ENCODE measurements at regions not wholly inside any gene's neighbourhood (a gene's known extent, or its start where the extent isn't known, plus 50 kb on each side); places are given as distances from the start of the nearest gene placed in this dataset.
"Not testable (repeated sequence)": the region's sequence is repeated elsewhere in the genome, so short reads cannot be mapped to it uniquely, and the experiment has no call there.

DNA sequence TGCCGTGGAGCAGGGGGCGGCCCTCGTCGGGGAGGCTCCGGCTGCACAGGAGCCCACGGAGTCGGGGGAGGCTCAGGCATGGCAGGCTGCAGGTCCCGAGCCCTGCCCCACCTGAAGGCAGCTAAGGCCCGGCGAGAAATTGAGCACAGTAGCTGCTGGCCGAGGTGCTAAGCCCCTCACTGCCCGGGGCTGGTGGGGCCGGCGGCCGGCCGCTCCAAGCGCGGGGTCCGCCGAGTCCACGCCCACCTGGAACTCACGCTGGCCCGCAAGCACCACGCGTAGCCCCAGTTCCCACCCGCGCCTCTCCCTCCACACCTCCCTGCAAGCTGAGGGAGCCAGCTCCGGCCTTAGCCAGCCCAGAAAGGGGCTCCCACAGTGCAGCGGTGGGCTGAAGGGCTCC is 589.4 kb downstream of the PPP4R3C start:
- DNase-seq (ENCODE audit: low spot score), result no peak

DNA sequence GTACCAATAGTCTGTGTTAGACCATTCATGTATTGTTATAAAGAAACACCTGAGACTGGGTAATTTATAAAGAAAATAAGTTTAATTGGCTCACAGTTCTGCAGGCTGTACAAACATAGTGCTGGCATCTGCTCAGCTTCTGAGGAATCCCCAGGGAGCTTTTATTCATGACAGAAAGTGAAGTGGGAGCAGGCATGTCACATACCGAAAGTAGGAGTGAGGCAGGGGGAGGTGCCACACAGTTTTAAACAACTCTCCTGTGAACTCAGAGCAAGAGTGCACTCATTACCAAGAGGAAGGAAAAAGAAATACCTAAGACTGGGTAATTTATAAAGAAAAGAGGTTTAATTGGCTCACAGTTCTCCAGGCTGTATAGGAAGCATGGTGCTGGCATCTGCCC is 591.2 kb downstream of the PPP4R3C start:
- DNase-seq (ENCODE audit: low spot score), result no peak

DNA sequence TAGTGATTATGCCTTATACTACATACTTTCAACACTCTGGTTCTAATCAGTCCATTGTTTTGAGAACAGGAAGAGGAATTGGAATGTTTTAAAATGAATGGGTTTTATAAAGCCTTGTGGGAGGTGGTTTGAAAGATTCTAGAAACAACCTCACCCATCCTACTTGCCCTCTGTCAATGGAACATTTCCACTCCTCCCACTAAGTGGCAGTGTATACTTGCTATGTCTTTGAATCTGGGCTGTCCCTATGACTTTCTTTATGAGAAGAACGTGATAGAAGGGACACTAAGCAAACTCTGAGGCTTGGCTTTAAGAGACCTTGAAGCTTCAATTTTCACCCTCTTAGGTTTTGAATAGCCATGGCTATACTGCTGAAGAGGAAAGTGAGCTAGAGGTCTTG is 611.2 kb downstream of the PPP4R3C start:
- DNase-seq (ENCODE audit: low spot score), result no peak

DNA sequence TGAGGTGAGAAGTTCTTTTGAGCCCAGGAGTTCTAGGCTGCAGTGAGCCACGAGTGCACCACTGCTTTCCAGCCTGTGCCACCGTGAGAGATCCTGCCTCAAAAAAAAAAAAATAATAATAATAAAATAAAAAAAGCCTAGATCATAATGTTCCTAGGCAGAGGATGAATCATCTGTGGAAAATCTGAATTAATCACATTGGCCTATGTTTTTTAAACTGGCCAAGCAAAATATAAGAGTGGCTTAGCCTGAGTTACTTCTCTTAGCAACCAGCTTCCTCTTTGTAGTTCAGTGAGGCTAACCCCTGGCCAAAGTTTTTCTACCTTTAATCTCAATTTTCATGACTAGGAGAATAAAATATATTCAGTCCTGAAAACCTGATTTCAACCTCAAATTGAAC is 614.6 kb downstream of the PPP4R3C start:
- no peak for DNase-seq (ENCODE audit: low spot score)

DNA sequence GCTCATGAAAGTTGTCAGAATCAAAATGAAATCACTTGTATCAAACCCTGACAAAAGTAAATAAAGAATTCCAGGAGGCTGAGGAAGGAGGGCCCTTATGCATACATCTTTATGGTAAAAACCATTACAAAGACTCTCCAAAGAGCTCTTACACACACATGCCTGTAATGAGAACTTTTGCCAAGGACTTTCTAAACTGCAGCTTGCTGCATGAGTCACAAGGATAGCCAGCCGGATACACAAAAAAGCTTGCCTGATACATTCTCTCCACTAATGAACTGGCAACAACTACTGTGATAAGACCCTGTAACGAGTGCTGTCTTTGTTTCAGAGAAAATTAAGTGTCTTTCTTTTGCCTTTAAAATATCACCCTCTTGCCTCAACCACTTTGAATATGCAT is 618.1 kb downstream of the PPP4R3C start:
- no peak for DNase-seq (ENCODE audit: low spot score)

DNA sequence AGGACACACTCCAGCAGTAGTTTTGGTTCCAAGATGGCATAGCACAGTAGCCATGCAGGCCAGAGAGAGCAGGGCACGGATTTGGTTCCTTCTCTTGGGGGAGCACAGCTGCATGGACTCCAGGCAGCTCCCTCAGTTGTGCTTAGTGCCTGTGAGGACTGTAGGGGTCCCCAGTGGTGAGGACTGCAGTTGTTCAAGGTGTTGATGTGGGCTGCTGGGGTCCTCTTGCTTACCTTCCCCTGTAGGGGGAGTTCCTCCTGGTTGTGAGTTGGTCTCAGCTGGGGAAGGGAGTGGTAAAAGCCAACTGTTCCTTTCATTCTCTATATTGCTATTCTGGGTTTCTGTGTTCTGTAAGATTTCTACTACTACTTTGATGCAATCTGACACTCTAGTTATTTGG is 606.5 kb downstream of the MAGEB5 start:
- no peak for DNase-seq (ENCODE audit: low spot score)

DNA sequence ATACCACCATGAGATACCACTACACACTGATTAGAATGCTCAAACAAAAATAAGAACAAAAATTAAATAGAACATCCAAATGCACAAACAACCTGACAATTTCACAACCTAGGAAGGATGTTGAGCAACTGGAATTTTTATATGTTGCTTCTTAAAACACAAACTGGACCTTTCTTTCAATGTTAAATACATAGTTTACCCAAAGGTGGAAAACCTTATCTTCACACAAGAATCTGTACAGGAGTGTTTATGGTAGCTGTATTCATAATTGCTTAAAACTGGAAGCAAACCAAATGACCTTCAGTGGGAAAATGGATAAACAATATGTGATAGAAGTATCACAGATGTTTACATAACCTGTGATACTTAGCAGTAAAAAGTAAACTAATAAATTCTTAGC is 573.8 kb downstream of the MAGEB5 start:
- no peak for DNase-seq (ENCODE audit: low spot score)

DNA sequence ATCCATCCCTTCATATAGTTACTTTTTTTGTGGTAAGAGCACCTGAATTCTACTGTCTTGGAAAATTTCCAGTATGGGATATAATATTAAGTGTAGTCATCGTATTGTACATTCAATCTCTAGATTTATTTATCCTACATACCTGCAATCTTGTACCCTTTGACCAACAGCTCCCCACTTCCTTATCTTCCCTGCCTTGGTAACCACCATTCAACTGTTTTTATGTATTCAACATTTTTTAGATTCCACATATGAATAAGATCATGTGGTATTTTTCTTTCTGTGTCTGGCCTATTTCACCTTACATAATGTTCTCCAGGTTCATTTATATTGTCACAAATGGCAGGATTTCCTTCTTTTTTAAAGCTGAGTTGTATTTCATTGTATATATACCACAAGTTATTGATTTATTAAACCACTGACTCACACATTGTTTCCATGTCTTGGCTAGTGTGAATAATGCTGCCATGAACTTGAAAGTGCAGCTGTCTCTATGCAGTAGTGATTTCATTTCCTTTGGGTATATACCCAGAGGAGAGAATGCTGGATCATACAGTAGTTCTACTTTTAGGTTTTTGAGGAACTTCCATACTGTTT is 572.5 kb downstream of the MAGEB5 start:
- no peak for DNase-seq (ENCODE audit: low spot score)

DNA sequence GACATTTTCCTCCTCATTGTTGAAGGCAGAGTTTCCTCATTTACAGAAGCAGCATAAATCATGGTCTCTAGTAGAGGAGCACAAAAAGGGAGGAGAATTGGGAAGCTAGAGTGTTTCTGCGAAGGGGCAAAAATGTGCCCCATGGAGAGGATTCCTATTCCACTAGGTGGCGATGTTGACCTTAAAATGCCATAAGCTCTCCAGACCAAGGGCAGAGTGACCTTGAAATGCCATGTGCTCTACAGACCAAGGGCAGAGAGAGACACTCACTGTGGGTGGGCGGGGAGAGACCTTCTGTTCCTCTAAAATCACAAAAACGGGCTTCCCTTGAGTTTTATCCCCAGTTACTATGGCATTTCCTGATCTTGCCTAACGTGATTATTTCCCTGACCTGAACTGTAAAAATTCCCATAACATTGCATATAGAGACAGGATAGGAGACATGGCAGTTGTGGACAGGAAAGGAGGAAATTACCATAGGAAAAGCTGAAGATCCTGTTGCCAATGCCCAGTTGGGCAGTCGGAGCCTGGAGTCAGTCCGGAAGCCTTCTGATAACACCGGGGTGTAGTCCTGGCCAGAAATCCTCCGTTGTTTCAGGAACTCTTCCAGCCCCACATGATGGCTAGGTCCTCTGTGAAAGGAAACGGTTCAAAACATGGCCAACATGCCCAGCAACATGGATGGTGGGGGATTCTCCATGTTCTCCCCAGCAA is 567.7 kb downstream of the MAGEB5 start:
- no peak for DNase-seq (ENCODE audit: low spot score)

DNA sequence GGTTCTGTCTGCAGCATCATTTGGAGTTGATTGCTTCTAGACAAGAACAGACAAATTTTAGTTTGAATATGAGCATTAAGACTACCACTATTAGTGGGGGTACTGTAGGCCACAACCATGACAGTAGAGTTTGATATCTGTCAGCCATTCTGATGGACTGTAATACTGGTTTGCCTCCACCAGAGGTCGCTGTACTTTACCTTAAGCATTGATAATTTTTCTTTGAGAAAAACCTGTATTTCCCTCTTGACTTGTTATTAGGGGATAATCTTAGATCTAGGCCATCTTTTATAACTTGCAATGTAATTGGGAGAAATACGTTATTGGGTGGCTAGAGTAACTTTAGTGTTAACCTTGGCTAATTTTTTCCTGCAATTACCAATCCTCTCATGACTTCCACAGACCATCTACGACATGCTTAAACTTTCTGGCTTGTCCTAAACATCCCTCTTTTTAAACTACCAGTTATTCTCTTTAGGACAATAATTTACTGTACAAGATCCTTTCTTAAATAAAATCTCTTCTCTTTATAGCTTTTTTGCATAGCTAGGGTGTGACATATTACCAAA is 562.4 kb downstream of the MAGEB5 start:
- DNase-seq (ENCODE audit: low spot score), result no peak

DNA sequence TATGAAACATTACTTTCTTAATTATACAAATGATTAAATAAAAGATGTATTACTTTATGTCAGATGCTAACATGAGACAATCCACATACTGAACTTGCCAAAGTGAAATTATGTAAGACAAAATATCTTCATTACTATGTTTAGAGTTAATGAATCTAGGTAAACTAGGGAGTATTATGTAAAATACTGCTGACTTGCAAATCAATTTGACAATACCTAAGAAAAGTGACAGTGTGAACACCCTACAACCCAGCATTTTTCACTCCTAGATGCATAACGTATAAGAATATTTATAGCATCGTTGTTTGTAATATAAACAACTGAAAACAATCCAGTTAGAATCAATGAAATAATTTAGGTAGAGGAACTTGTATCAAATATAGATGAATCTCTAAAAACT is 546.3 kb downstream of the MAGEB5 start:
- no peak for DNase-seq (ENCODE audit: low spot score)

DNA sequence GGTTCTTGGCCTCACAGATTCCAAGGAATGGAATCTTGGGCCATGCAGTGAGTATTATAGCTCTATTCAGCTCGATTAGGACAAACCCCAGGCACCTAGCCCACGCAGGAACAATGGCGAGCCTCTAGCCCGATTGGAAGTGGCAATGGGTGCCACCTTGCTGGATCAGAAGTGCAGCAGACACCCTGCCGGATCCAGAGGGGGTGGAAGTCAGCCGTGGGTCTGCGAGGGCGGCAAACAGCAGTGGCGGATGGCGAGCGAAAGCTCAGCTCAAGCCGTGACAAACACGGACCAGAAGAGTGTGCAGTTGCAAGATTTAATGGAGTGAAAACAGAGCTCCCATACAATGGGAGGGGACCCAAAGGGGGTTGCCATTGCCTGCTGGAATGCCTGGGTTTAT is 539.8 kb downstream of the MAGEB5 start:
- DNase-seq (ENCODE audit: low spot score), result not testable (repeated sequence)

DNA sequence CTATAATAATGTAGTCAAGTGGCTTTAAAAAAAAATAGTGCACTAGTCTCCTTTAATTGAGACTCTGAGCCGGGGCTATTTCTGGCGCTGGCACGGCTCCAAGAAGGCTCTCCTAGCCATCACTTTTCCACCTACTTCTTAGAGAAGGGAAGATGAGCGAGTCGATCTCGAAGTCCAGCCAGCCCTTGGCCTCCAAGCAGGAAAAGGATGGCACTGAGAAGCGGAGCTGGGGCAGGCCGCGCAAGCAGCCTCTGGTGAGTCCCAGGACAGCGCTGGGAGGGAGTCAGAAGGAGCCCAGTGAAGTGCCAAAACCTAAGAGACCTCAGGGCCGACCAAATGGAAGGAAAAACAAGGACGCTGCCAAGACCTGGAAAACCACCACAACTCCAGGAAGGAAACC is 531.9 kb downstream of the MAGEB5 start:
- no peak for DNase-seq (ENCODE audit: low spot score)

DNA sequence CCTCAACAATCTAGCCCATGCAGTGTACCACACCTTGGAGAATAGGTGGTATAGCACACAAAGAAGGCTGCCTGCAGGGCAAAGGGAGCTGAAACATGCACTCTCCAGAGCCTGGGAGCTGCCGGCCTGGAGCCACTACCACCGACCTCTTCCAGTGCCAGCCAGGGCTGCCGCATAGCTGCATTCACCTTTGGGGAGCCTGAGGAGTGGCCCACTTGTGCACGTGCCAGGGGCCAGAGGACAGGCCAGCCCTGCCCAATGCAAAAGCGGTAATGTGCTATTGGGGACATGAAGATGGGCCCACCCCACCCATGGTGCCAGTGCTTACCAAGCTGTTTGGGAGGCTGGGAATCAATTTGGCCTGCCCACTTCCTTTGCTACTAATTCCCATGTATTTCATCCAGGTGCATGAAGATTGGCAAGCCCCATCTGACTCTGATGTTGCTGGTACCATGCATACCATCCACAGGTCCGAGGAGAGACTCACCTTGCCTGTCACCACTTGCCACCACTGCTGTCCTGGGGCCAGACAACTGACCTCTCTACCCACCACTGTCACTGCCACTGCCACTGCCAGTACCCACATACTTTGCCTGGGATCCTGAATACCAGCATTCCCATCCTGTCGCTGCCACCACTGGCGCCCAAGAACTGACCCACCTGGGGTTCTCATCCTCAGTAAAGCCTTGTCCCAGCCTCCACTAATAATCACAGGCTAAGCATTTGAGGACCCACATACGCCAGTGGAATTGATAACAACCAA is 506.9 kb downstream of the MAGEB5 start:
- no peak for DNase-seq (ENCODE audit: low spot score)

DNA sequence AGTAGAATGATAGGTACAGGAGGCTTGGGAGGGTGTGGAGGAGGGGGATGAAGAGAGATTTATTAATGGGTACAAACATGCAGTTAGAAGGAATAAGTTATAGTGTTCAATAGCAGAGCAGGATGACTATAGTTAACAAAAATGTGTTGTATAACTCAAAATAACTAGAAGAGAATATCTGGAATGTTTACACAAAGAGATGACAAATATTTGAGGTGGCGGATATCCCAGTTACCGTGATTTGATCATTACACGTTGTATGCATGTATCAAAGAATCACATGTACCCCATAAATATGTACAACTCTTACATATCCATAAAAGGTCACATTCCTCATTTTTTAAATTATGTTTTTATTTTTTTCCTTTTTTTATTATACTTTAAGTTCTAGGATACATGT is 456.6 kb downstream of the MAGEB5 start:
- DNase-seq (ENCODE audit: low spot score), result no peak

DNA sequence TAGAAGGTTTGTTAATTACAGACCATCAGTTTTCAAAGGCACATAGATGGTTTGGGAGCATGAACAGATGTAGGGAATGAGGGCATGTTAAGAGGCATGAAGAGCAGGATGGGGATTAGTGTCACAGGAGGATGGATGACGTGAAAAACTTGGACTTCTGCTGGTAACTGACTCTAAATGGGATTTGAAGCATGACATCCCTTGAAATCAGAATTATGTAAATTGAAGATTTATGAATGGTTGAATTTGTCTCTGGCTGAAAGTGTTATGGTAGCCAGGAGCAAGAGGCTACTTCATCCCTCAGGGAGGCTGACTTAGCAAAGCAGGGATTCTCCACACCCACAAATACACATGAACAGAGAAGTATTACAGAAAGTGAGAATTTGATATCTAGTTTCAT is 454.6 kb downstream of the MAGEB5 start:
- no peak for DNase-seq (ENCODE audit: low spot score)

DNA sequence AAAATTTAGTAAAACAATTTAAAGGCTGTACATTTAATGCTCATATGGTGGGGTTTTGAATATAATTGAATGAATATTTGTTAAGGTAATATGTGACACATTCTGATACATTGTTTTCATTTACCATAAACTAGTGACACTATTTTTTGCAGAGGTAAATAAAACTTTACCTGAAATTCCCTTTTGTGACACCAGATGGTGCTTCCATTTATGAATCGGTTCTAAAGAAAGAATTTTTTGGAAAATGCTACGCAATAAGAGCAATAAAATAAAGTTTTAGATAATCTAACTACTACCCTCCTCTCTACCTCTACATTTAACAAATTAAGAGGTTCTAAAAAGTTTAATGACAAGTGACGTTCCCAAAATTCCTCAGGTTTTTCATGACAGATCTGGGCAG is 448.9 kb downstream of the MAGEB5 start:
- no peak for DNase-seq (ENCODE audit: low spot score)

DNA sequence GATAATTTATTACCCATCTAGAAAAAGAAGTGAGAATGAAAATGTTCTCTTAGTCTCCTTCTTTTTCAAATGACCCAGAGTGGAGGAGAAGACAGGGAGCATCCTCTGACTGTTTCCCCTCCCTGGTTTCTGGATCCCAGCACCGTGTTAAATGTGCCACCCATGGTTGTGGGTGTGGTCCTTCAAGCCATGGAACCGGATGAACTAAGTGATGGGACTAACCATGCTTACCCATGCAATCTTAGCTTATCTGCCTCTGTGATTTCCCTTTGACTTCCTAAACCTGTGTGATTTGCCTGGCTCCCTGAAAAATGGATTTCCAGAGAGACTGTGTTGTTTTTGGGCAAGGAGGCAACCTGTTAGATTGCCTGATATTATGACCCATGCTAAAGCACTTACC is 437.1 kb downstream of the MAGEB5 start:
- DNase-seq (ENCODE audit: low spot score), result no peak

DNA sequence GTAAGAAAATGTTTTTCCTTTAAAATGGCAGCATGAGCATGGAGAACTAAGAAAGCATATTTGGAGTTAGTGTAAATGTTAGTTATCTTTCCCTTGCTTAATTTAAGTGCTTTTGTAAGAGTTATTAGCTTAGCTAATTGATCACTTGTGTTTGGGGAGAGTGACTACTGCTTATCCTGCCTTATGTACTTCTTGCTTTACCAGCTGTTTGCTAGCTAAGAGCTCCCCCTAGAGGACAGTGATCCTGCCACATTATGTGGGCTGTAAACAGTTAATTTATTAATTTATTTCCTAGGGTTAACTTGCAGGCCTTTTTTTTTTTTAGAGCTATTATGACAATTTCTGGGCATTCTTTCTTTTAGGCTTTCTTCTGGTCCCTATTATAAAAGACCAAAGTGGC is 435.8 kb downstream of the MAGEB5 start:
- no peak for DNase-seq (ENCODE audit: low spot score)

DNA sequence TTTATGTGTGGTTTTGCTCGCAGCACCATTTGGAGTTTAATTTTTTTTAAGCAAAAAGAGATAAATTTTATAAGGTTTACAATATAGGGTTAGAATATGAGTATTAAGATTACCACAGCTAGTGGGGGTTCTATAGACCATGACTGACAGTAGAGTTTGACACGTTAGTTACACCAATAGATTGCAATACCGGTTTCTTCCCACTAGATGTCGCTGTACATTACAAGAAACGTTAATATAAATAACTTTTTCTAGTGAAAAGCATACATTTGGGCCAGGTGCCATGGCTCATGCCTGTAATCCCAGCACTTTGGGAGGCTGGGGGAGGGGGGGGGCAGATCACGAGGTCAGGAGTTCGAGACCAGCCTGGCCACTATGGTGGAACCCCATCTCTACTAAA is 433.6 kb downstream of the MAGEB5 start:
- DNase-seq (ENCODE audit: low spot score), result no peak

DNA sequence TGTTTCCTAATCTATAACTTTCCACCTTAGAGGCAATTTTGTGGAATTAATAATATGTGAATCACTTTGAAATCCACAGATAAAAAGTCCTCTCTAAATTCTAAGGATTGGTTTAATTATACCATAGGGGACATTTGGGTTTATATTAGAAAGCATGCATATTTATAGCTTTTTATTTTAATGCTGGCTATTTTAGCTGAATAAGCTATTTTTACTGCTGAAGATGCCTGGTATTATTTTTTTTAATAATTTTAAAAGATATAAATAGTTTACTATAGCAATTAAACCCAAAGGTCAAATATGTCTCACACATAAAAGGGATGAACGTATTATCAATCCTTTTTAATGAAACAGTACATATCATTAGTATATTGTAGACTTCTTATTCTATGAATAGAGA is 415.4 kb downstream of the MAGEB5 start:
- no peak for DNase-seq (ENCODE audit: low spot score)

DNA sequence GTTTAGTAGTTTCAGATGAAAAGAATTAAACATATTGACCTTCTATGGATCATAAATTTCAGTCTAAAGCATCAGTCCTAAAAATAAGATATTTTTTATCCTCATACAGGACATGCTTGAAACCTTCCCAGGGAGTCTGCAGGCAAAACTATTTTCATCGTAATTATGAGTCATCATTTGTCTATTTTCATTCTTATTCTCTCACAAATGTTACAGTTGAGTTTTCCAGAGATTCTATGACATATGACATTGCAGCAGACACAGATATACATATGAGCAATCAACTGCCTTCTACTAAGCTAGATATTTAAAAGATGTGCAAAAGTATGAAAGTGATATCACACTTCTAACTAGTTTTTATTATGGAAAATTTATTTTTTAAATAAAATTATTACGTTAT is 398.0 kb downstream of the MAGEB5 start:
- DNase-seq (ENCODE audit: low spot score), result no peak

DNA sequence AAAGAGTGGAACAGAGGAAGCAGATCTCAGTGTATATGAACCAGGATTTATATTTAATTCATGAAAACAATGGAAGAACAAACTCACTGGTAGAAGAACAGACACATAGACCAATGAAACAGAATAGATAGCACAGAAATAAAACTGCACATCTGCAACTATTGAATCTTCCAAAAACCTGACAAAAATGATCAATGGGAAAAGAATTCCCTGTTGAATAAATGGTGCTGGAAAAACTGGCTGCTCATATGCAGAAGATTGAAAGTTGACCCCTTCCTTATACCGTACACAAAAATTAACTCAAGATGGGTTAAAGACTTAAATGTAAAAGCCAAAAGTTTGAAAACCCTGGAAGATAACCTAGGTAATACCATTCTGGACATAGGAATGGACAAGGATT is 391.0 kb downstream of the MAGEB5 start:
- DNase-seq (ENCODE audit: low spot score), result no peak
